Osteocyte (in vitro differentiated cells): ENCODE measurements at regions not wholly inside any gene's neighbourhood (a gene's known extent, or its start where the extent isn't known, plus 50 kb on each side); places are given as distances from the start of the nearest gene placed in this dataset.

Experiments used
- DNase-seq: peaks from one replicate; pipeline ENCODE4 v3.0.0; 2021; ENCODE audit warnings: mixed read lengths; ENCODE audit not compliant: unreplicated experiment; ENCODE audit errors: extremely low spot score
- H3K27ac Mint-ChIP-seq: one replicate; pipeline ENCODE4 v1.8.0; 2021; ENCODE audit warnings: mild to moderate bottlenecking, mixed read lengths; ENCODE audit not compliant: unreplicated experiment
- H3K27me3 Mint-ChIP-seq: one replicate; pipeline ENCODE4 v1.8.0; 2021; ENCODE audit warnings: mixed read lengths; ENCODE audit not compliant: unreplicated experiment
- H3K36me3 Mint-ChIP-seq: one replicate; pipeline ENCODE4 v1.8.0; 2021; ENCODE audit warnings: mixed read lengths; ENCODE audit not compliant: unreplicated experiment
- H3K4me1 Mint-ChIP-seq: one replicate; pipeline ENCODE4 v1.8.0; 2021; ENCODE audit warnings: mixed read lengths; ENCODE audit not compliant: unreplicated experiment
- H3K4me3 Mint-ChIP-seq: one replicate; pipeline ENCODE4 v1.8.0; 2021; ENCODE audit warnings: mild to moderate bottlenecking, moderate library complexity, mixed read lengths; ENCODE audit not compliant: unreplicated experiment
- H3K9me3 Mint-ChIP-seq: one replicate; pipeline ENCODE4 v1.8.0; 2021; ENCODE audit warnings: mixed read lengths; ENCODE audit not compliant: unreplicated experiment
- TF ChIP-seq, protein P1 (sequence below): fragments of 200-600 bp; sonication (generic); IDR thresholded peaks from 2 replicates; pipeline ENCODE4 v1.5.0; 2021; ENCODE audit warnings: antibody characterized with exemption, mild to moderate bottlenecking, moderate library complexity

GRCh38 chr20:12331236-12331635 is 413.5 kb downstream of the BTBD3 start:
- TF ChIP-seq, protein P1, sequence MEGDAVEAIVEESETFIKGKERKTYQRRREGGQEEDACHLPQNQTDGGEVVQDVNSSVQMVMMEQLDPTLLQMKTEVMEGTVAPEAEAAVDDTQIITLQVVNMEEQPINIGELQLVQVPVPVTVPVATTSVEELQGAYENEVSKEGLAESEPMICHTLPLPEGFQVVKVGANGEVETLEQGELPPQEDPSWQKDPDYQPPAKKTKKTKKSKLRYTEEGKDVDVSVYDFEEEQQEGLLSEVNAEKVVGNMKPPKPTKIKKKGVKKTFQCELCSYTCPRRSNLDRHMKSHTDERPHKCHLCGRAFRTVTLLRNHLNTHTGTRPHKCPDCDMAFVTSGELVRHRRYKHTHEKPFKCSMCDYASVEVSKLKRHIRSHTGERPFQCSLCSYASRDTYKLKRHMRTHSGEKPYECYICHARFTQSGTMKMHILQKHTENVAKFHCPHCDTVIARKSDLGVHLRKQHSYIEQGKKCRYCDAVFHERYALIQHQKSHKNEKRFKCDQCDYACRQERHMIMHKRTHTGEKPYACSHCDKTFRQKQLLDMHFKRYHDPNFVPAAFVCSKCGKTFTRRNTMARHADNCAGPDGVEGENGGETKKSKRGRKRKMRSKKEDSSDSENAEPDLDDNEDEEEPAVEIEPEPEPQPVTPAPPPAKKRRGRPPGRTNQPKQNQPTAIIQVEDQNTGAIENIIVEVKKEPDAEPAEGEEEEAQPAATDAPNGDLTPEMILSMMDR = no peak
- no peaks in the 10 kb centered on the region for H3K36me3 Mint-ChIP-seq
- peaks cover 19% of the 10 kb centered on the region for H3K9me3 Mint-ChIP-seq
- H3K4me3 Mint-ChIP-seq = no peak overlapping the region
- no peak for DNase-seq
- H3K27ac Mint-ChIP-seq = no peak overlapping the region
- H3K27me3 Mint-ChIP-seq = no peaks in the 10 kb centered on the region
- no peaks in the 10 kb centered on the region for H3K4me1 Mint-ChIP-seq

- Mint-ChIP-seq H3K4me3 (no peak overlapping the region), H3K27me3 (no peaks in the 10 kb centered on the region), H3K4me1 (no peaks in the 10 kb centered on the region), H3K27ac (no peak overlapping the region), H3K9me3 (no peaks in the 10 kb centered on the region), H3K36me3 (no peaks in the 10 kb centered on the region)
- TF ChIP-seq, protein P1 = no peak
- DNase-seq = no peak
These were observed 419.9 kb downstream of the BTBD3 start for GRCh38 chr20:12337601-12338000.

DNA sequence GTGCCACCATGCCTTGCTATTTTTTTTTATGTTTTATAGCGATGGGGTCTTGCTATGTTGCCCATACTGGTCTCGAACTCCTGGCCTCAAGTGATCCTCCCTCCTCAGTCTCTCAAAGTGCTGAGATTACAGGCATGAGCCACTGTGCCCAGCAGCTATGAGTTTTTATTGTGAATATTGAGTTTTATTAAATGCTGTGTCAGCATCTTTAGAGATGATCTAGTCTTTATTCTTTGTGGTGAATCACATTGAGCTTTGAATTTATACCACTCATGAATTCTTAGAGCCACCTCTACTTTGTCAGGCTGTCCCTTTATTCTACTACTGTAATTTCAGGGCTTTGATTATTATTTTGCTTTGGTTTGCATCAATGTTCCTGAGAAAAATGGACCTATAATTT is 428.3 kb downstream of the BTBD3 start:
- TF ChIP-seq, protein P1 = no peak
- H3K36me3 Mint-ChIP-seq = no peaks in the 10 kb centered on the region
- H3K27ac Mint-ChIP-seq = no peak overlapping the region
- no peak overlapping the region for H3K4me3 Mint-ChIP-seq
- peaks cover 5% of the 10 kb centered on the region for H3K9me3 Mint-ChIP-seq
- no peaks in the 10 kb centered on the region for H3K4me1 Mint-ChIP-seq
- no peaks in the 10 kb centered on the region for H3K27me3 Mint-ChIP-seq
- no peak for DNase-seq

- no peak overlapping the region for H3K27ac Mint-ChIP-seq
- H3K4me3 Mint-ChIP-seq = no peak overlapping the region
- no peaks in the 10 kb centered on the region for H3K4me1 Mint-ChIP-seq
- DNase-seq = no peak
- TF ChIP-seq, protein P1 = no peak
- H3K36me3 Mint-ChIP-seq = no peaks in the 10 kb centered on the region
- H3K27me3 Mint-ChIP-seq = no peaks in the 10 kb centered on the region
- H3K9me3 Mint-ChIP-seq = peaks cover 3% of the 10 kb centered on the region
These were observed 436.1 kb downstream of the BTBD3 start for GRCh38 chr20:12353842-12354241.

DNA sequence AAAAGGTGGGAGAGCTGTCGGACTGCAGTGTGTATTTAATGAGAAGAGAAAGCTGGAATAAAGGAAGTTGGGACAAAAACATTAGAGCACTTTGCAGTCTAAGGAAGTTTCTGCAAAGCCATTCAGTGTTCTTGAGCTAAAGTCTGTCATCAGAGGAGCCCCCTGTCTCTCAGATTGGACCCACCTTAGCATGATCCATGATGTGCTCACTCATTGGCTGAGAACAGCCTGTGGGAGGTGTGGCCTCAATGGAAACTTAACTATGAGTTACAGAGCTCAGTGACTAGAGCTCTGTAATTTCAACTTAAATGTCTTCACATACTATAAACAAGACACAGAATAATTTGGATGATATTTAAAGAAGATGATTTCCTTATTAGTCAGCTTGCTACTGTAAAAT is 437.0 kb downstream of the BTBD3 start:
- Mint-ChIP-seq H3K27me3 (no peaks in the 10 kb centered on the region), H3K27ac (no peak overlapping the region), H3K4me1 (no peaks in the 10 kb centered on the region), H3K4me3 (no peak overlapping the region), H3K36me3 (no peaks in the 10 kb centered on the region), H3K9me3 (peaks cover 7% of the 10 kb centered on the region)
- TF ChIP-seq, protein P1 = no peak
- DNase-seq = no peak
